Tibial nerve (tissue), 4 donors: ENCODE measurements at regions not wholly inside any gene's neighbourhood (a gene's known extent, or its start where the extent isn't known, plus 50 kb on each side); places are given as distances from the start of the nearest gene placed in this dataset.

Experiments
- DNase-seq, 2 donors: peaks; one replicate each; pipeline ENCODE4 v3.0.0-alpha.2; 2019; ENCODE audit warnings: low spot score in 2 of 2
- H3K27ac ChIP-seq, 4 donors: fragments of 200-600 bp; sonication (generic) in 3 of 4; one replicate each; pipeline ENCODE4 v1.5.1; 2017 to 2019; ENCODE audit warnings: mild to moderate bottlenecking in 1 of 4
- H3K27me3 ChIP-seq, 2 donors: fragments of 200-600 bp; sonication (generic) in 1 of 2; one replicate each; pipeline versions ENCODE4 v1.5.1 to v1.6.0; 2017 to 2019
- H3K36me3 ChIP-seq, 3 donors: fragments of 200-600 bp; sonication (generic); one replicate each; pipeline ENCODE4 v1.5.1; 2018 to 2019
- H3K4me1 ChIP-seq, 4 donors: fragments of 200-600 bp; sonication (generic) in 3 of 4; one replicate each; pipeline ENCODE4 v1.5.1; 2017 to 2019
- H3K4me3 ChIP-seq, 4 donors: fragments of 200-600 bp; sonication (generic) in 3 of 4; one replicate each; pipeline ENCODE4 v1.5.1; 2017 to 2019; ENCODE audit warnings: mild to moderate bottlenecking in 1 of 4, moderate library complexity in 1 of 4
- H3K9me3 ChIP-seq, 4 donors: fragments of 200-600 bp; sonication (generic) in 3 of 4; one replicate each; pipeline ENCODE4 v1.5.1; 2017 to 2019
- EP300 ChIP-seq, 2 donors: sonication (generic); formaldehyde crosslinking; IDR thresholded peaks; one replicate each; pipeline ENCODE4 v1.6.1; 2017; ENCODE audit warnings: antibody characterized with exemption in 2 of 2, mild to moderate bottlenecking in 1 of 2
- POLR2A ChIP-seq, 2 donors: fragments of 450-650 bp; IDR thresholded peaks; one replicate each; pipeline ENCODE4 v1.6.1; 2017; ENCODE audit warnings: antibody characterized with exemption in 2 of 2, mild to moderate bottlenecking in 2 of 2, moderate library complexity in 2 of 2
- WGBS, 2 donors: methylation state at CpG; one replicate each; pipeline ENCODE4 v1.1.5; 2018; 5-methylcytosine and 5-hydroxymethylcytosine counted together
- TF ChIP-seq, protein P1 (sequence below), 5 experiments: fragments of 200-600 bp in 3 of 5; fragments of 450-650 bp in 2 of 5; sonication (generic) in 3 of 5; IDR thresholded peaks; one replicate each; pipeline ENCODE4 v1.5.1; 2016 to 2019; ENCODE audit warnings: antibody characterized with exemption in 5 of 5, mild to moderate bottlenecking in 3 of 5, moderate library complexity in 2 of 5

DNA sequence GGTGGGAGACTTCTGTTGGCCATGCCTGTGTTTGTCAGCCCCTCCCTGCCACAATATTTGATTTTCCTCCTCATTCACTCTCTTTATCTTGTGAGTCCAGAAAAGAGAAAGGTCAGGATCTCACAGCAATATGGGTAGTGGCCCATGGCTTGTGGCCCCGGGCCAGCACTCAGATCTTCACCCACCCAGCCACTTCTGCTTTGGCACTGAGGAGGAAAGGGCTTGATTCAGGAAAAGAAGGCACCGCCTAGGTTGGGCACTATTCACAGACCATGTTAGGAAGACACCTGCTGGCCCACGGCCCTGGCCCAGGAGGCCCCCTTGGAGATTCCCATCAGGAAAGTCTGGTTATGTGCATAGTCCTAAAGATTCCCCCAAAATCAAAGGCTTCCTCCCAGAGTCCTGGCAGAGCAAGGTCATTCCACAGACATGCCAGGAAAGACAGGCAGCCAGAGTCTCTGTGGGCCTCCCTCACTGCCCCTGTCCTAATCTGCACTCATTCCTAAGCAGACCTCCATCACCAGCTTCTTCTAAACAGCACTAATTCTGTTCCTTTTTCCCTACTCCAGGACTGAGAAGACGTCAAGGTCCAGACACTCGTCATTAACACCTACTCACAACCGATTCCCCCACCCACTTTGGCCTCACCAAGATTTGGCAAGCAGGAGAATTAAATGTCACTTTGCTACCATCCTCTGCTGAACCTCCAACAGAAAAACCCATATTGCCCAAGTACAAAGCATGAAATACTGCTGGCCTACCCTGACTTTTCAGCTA lies 179.3 kb downstream of the DEPDC1B start:
- no peaks in the 10 kb centered on the region for H3K9me3 ChIP-seq
- 77 to 78% methylated on average over 6 of the region's 6 CpGs for WGBS, 2 donors
- no peaks in the 10 kb centered on the region for H3K36me3 ChIP-seq
- no peak overlapping the region for H3K4me3 ChIP-seq
- peaks cover 0 to 9% (median 0%) of the 10 kb centered on the region in 4 donors for H3K4me1 ChIP-seq
- no peaks in the 10 kb centered on the region for H3K27me3 ChIP-seq
- DNase-seq: no peak
- peak overlapping the region in 1 of 4 donors; percentile 13 for H3K27ac ChIP-seq
- TF ChIP-seq EP300 (IDR thresholded peaks at IDR 0.05) (no peak), POLR2A (IDR thresholded peaks at IDR 0.05) (no peak)
- TF ChIP-seq, protein P1, sequence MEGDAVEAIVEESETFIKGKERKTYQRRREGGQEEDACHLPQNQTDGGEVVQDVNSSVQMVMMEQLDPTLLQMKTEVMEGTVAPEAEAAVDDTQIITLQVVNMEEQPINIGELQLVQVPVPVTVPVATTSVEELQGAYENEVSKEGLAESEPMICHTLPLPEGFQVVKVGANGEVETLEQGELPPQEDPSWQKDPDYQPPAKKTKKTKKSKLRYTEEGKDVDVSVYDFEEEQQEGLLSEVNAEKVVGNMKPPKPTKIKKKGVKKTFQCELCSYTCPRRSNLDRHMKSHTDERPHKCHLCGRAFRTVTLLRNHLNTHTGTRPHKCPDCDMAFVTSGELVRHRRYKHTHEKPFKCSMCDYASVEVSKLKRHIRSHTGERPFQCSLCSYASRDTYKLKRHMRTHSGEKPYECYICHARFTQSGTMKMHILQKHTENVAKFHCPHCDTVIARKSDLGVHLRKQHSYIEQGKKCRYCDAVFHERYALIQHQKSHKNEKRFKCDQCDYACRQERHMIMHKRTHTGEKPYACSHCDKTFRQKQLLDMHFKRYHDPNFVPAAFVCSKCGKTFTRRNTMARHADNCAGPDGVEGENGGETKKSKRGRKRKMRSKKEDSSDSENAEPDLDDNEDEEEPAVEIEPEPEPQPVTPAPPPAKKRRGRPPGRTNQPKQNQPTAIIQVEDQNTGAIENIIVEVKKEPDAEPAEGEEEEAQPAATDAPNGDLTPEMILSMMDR (IDR thresholded peaks at IDR 0.05): no peak

DNA sequence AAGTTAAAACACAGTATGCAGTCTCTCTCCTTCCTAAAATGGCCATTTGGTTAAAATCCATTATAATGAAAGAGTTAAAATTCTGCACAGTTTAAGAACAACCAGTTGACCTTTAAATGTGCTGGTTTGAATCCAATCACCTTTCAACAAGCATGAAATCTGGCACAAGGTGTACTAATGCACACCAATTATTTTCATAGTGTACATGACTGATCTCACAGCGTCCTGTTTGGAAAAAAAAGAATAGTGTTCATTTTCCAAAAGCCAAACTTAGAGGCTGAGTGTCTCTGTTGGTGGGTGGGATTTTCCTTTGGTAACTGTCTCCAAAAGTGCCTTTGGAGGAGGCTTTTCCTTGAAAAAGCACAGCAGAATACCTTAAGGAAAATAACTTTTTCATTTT lies 180.6 kb downstream of the DEPDC1B start:
- H3K27me3 ChIP-seq: no peaks in the 10 kb centered on the region

DNA sequence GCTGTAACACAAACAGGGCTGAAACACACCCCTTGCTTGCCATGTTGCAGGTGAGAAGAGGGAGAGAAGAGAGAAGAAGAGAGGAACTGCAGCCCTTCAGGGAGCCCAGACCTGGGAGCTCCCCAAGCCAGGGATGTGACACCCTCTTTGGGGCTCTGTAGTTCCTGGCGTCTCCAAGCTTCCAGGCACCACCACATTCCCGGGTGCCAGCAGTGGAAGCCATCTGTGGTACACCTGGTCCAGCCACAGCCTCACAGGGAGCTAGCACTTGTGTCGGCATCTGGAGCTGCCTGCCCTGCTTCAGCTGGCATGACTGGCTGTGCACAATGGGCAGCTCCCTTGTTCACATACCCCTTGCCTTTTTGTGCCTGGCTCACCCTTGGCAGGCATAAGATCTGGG lies 182.1 kb downstream of the DEPDC1B start:
- WGBS, 2 donors: 97 to 100% methylated on average over 3 of the region's 3 CpGs
- H3K4me3 ChIP-seq: no peak overlapping the region
- no peaks in the 10 kb centered on the region for H3K27me3 ChIP-seq
- H3K9me3 ChIP-seq: no peaks in the 10 kb centered on the region
- TF ChIP-seq POLR2A (IDR thresholded peaks at IDR 0.05) (no peak), EP300 (IDR thresholded peaks at IDR 0.05) (no peak)
- TF ChIP-seq, protein P1 (IDR thresholded peaks at IDR 0.05): no peak
- H3K36me3 ChIP-seq: no peaks in the 10 kb centered on the region
- no peak for DNase-seq
- H3K27ac ChIP-seq: no peak overlapping the region
- peaks cover 0 to 9% (median 0%) of the 10 kb centered on the region in 4 donors for H3K4me1 ChIP-seq

More for the DNA sequence above, 180.6 kb downstream of the DEPDC1B start:
- TF ChIP-seq POLR2A (IDR thresholded peaks at IDR 0.05) (no peak), EP300 (IDR thresholded peaks at IDR 0.05) (no peak)
- TF ChIP-seq, protein P1 (IDR thresholded peaks at IDR 0.05): no peak
- Histone ChIP-seq H3K27ac (peak overlapping the region in 1 of 4 donors; percentile 13), H3K4me1 (peaks cover 0 to 9% (median 0%) of the 10 kb centered on the region in 4 donors), H3K9me3 (no peaks in the 10 kb centered on the region), H3K36me3 (no peaks in the 10 kb centered on the region), H3K4me3 (no peak overlapping the region)
- DNase-seq: no peak
- 47 to 56% methylated on average over 1 of the region's 1 CpG for WGBS, 2 donors

DNA sequence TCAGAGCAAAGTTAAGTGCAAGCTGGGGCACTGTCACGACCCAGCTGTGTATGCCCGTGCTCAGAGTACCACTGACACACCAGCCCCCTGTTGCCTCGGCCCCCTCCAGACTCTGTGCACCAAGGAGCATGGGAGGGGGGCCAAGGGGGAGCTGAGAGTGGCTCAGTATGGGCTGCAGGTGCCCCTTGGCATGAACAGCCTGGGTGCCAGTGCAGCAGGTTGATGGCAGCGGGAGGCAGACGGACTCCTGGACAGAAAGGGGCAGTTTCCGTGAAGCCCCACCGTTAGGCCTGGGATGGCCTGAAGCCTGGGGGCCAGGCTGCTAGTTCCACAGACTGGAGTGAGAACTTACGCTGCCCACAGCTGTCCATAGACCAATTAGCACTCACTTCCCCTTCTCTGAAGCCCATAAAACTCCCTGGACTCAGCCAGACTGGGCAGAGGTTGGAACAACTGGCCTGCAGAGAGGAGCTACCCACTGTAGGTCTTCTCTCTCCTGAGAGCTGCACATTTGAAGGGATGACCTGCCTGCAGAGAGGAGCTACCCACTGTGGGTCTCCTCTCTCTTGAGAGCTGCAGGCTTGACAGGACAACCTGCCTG lies 182.8 kb downstream of the DEPDC1B start:
- H3K4me1 ChIP-seq: peaks cover 0 to 9% (median 0%) of the 10 kb centered on the region in 4 donors
- DNase-seq: no peak
- H3K4me3 ChIP-seq: no peak overlapping the region
- H3K27ac ChIP-seq: no peak overlapping the region
- H3K27me3 ChIP-seq: no peaks in the 10 kb centered on the region
- no peaks in the 10 kb centered on the region for H3K9me3 ChIP-seq
- WGBS, 2 donors: 85 to 97% methylated on average over 6 to 8 of the region's 8 CpGs
- H3K36me3 ChIP-seq: no peaks in the 10 kb centered on the region
- TF ChIP-seq EP300 (IDR thresholded peaks at IDR 0.05): no peak

DNA sequence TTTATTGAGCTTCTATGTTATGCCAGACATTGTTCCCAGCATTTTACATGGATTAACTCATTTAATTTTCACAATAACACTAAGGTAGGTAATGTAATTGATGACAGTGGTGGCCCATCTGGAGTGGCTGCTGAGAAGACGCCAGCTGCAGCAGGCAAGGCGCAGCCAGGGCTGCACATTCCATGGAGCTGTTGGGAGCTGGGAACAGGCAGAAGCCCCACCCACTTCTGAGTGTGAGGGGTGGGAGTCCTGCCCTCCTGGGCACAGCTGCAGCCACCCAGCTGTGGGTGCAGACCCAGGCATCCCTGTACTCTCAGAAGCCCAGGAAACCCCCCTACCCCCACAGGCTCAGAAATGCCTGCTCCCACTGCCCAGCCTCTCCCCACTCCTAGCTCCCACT lies 183.3 kb downstream of the DEPDC1B start:
- Histone ChIP-seq H3K4me1 (peaks cover 0 to 9% (median 0%) of the 10 kb centered on the region in 4 donors), H3K4me3 (no peak overlapping the region), H3K9me3 (no peaks in the 10 kb centered on the region), H3K27ac (no peak overlapping the region), H3K27me3 (no peaks in the 10 kb centered on the region), H3K36me3 (no peaks in the 10 kb centered on the region)
- 77 to 84% methylated on average over 2 of the region's 2 CpGs for WGBS, 2 donors
- DNase-seq: no peak
- TF ChIP-seq EP300 (IDR thresholded peaks at IDR 0.05) (no peak), POLR2A (IDR thresholded peaks at IDR 0.05) (no peak)
- TF ChIP-seq, protein P1 (IDR thresholded peaks at IDR 0.05): no peak
